Endothelial cell (in vitro differentiated cells): ENCODE measurements at regions not wholly inside any gene's neighbourhood (a gene's known extent, or its start where the extent isn't known, plus 50 kb on each side); places are given as distances from the start of the nearest gene placed in this dataset.

Experiments used
- DNase-seq: peaks from one replicate; pipeline ENCODE4 v3.0.0; 2021; ENCODE audit warnings: low spot score
- H3K27ac Mint-ChIP-seq: one replicate; pipeline ENCODE4 v1.8.0; 2021; ENCODE audit warnings: mixed read lengths, inconsistent platforms; ENCODE audit not compliant: unreplicated experiment
- H3K27me3 Mint-ChIP-seq: one replicate; pipeline ENCODE4 v1.8.0; 2021; ENCODE audit warnings: mild to moderate bottlenecking, moderate library complexity, mixed read lengths, inconsistent platforms; ENCODE audit not compliant: unreplicated experiment
- H3K36me3 Mint-ChIP-seq: one replicate; pipeline ENCODE4 v1.8.0; 2021; ENCODE audit warnings: mild to moderate bottlenecking, low read depth, mixed read lengths, inconsistent platforms; ENCODE audit not compliant: unreplicated experiment
- H3K4me1 Mint-ChIP-seq: one replicate; pipeline ENCODE4 v1.8.0; 2021; ENCODE audit warnings: mild to moderate bottlenecking, mixed read lengths, inconsistent platforms; ENCODE audit not compliant: unreplicated experiment
- H3K4me3 Mint-ChIP-seq: one replicate; pipeline ENCODE4 v1.8.0; 2021; ENCODE audit warnings: mild to moderate bottlenecking, mixed read lengths, inconsistent platforms; ENCODE audit not compliant: unreplicated experiment
- H3K9me3 Mint-ChIP-seq: one replicate; pipeline ENCODE4 v1.8.0; 2021; ENCODE audit warnings: mixed read lengths, inconsistent platforms; ENCODE audit not compliant: unreplicated experiment
- TF ChIP-seq, protein P1 (sequence below): fragments of 200-600 bp; sonication (generic); IDR thresholded peaks from one replicate; pipeline ENCODE4 v1.5.0; 2021; ENCODE audit warnings: antibody characterized with exemption; ENCODE audit not compliant: unreplicated experiment

DNA sequence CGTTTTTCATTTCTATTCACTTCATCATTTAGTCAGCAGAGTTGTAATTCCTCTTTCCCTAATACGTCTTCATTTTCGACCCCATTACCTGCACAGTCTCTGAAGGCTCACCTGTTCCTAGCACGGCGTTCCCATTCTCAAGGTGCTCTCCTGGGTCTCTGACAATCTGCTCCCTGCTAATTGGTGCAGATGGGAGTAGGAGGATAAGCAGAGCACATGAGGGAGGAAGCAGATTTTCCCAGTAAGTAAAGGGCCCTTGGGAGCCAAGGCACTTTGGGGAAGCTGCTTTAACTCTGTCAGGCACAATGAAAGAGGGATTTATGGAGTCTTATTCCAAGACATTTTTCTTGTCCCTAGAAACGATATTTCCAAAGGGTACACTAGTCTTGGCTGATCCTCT, 466.4 kb downstream of the STIM2 start:
- DNase-seq = no peak
- Mint-ChIP-seq H3K36me3 (no peaks in the 10 kb centered on the region), H3K27me3 (no peaks in the 10 kb centered on the region), H3K27ac (no peak overlapping the region), H3K4me1 (peaks cover 4% of the 10 kb centered on the region), H3K9me3 (no peaks in the 10 kb centered on the region), H3K4me3 (no peak overlapping the region)
- TF ChIP-seq, protein P1, sequence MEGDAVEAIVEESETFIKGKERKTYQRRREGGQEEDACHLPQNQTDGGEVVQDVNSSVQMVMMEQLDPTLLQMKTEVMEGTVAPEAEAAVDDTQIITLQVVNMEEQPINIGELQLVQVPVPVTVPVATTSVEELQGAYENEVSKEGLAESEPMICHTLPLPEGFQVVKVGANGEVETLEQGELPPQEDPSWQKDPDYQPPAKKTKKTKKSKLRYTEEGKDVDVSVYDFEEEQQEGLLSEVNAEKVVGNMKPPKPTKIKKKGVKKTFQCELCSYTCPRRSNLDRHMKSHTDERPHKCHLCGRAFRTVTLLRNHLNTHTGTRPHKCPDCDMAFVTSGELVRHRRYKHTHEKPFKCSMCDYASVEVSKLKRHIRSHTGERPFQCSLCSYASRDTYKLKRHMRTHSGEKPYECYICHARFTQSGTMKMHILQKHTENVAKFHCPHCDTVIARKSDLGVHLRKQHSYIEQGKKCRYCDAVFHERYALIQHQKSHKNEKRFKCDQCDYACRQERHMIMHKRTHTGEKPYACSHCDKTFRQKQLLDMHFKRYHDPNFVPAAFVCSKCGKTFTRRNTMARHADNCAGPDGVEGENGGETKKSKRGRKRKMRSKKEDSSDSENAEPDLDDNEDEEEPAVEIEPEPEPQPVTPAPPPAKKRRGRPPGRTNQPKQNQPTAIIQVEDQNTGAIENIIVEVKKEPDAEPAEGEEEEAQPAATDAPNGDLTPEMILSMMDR = no peak

DNA sequence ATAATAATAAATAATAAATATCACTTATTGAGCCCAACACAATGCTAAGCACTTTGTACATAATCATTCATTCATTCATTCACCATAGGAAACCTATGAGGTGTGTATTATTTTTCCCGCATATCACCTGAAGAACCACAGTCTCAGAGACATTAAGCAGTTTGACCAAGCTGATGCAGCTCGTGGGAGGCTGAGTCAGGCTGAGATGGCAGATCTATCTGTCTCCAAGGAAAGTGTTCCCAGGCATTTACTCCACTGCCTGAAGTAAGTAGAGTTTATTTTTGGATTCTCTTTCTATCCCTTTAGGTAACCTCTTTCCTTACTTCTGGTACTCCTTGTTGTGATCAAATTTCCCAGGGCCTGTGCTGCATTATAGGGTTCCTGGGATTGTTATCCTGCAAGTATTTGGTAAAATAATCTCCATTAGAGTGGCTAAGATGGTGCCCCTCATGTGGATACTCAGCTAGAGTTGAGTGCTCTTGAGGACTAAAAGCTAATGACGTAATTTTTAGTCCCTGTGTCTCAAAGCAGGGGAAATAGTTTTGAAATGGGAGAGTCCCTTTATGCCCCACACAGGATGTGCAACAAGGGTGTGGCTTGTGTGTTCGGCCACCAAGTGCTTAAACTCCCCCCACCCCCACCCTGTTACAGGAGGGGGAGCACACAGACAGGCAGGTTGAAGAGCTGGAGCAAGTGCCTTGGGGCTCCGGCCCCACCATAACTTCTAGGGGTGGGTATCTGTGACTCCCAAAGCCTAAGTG, 467.0 kb downstream of the STIM2 start:
- H3K4me3 Mint-ChIP-seq = no peak overlapping the region
- H3K27ac Mint-ChIP-seq = no peak overlapping the region
- no peaks in the 10 kb centered on the region for H3K36me3 Mint-ChIP-seq
- no peaks in the 10 kb centered on the region for H3K27me3 Mint-ChIP-seq
- no peaks in the 10 kb centered on the region for H3K4me1 Mint-ChIP-seq
- TF ChIP-seq, protein P1 = no peak
- H3K9me3 Mint-ChIP-seq = no peaks in the 10 kb centered on the region
- no peak for DNase-seq

DNA sequence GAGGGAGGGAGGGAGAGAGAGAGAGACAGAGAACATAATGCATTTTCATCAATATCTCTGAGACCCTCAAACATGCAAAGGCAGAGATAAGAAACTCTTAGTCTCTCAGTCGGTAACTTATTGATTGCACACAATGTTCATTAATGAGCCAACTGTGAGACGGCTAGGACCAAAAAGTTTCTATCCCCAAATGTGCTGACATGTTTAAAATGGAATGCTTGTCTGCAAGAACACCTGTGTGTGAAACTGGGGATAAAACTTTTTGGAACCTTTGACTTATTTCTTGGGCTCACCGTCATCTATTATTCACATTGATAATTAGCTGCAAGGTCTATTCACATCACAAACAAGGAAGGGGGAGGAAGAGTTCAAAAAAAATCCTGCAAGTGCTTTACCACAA, 477.9 kb downstream of the STIM2 start:
- TF ChIP-seq, protein P1 = no peak
- H3K27me3 Mint-ChIP-seq = no peaks in the 10 kb centered on the region
- no peak overlapping the region for H3K27ac Mint-ChIP-seq
- H3K9me3 Mint-ChIP-seq = no peaks in the 10 kb centered on the region
- no peak overlapping the region for H3K4me3 Mint-ChIP-seq
- H3K4me1 Mint-ChIP-seq = no peaks in the 10 kb centered on the region
- no peaks in the 10 kb centered on the region for H3K36me3 Mint-ChIP-seq
- no peak for DNase-seq

DNA sequence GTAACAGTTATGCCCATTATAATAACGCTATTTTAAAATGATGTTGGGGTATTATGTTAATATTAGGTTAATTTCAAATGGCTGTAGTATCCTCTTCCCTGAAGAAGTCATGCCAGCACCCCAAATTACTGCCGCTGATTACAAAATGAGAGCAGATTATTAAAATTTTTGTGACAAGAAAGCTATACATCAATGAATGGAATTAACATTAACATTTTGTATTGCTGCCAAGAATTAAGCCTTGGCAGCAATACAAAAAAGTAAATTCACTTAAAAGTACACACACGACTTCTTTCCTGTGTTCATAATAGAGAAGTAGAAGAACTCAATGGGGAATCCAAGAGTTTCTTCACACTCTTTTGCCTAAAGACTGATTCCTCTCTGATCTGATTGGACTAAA, 482.8 kb downstream of the STIM2 start:
- TF ChIP-seq, protein P1 = no peak

DNA sequence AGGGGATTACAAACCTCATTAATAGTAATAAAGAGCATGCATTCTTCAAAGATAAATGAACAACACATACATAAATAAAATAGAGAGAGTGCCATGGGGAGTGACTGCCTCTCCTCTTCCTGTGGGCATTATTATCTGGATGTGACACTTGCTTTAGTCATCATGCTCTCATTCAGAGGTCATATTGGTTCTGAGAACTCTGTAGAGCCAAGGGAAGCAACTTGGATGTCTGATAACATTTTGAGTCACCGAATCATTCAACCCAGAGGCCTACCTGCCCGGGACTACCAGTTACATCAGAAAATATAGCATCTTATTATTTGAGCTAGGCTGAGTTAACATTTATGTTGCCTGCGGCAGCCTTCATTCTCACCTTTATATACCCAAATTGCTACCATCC, 489.5 kb downstream of the STIM2 start:
- H3K27ac Mint-ChIP-seq = no peak overlapping the region
- no peaks in the 10 kb centered on the region for H3K27me3 Mint-ChIP-seq
- TF ChIP-seq, protein P1 = no peak
- no peaks in the 10 kb centered on the region for H3K9me3 Mint-ChIP-seq
- DNase-seq = no peak
- H3K36me3 Mint-ChIP-seq = no peaks in the 10 kb centered on the region
- H3K4me1 Mint-ChIP-seq = no peaks in the 10 kb centered on the region
- H3K4me3 Mint-ChIP-seq = no peak overlapping the region

More for the DNA sequence above, 482.8 kb downstream of the STIM2 start:
- Mint-ChIP-seq H3K36me3 (no peaks in the 10 kb centered on the region), H3K4me3 (no peak overlapping the region), H3K9me3 (no peaks in the 10 kb centered on the region), H3K27me3 (no peaks in the 10 kb centered on the region), H3K4me1 (peaks cover 3% of the 10 kb centered on the region), H3K27ac (no peak overlapping the region)
- DNase-seq = no peak
